Raji (cell line): ENCODE measurements at regions not wholly inside any gene's neighbourhood (a gene's known extent, or its start where the extent isn't known, plus 50 kb on each side); places are given as distances from the start of the nearest gene placed in this dataset.

Experiments used
- POLR2A ChIP-seq: IDR thresholded peaks from 2 replicates; pipeline ENCODE4 v1.6.1; 2011; ENCODE audit warnings: low read depth, low read length, control low read depth; ENCODE audit not compliant: insufficient read depth

GRCh38 chr5:30502277-30502676 lies 691.2 kb upstream of the CDH6 start:
- no peak for TF ChIP-seq POLR2A

DNA sequence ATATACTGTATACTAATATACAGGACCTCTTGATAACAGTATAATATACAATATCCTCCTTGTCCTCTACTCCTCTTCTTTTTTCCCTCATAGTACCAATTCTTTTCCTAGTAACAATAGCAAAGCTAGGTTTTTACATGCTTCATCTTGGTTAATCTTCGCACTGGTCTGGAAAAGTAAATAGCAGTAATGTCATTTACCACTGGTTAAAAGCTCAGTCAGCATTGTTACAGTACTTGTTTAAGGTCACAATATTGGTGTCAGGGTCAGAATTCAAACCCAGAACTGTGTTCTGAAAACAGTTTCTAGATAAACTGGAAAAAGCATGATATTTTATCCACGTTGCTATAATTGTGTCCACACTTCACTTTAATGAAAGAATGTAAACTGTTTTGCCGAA lies 692.4 kb upstream of the CDH6 start:
- TF ChIP-seq POLR2A = no peak

- no peak for TF ChIP-seq POLR2A
These were observed 693.0 kb upstream of the CDH6 start for GRCh38 chr5:30500513-30500912.

- TF ChIP-seq POLR2A = no peak
These were observed 694.1 kb upstream of the CDH6 start for GRCh38 chr5:30499402-30499801.

- no peak for TF ChIP-seq POLR2A
These were observed 694.5 kb upstream of the CDH6 start for GRCh38 chr5:30498972-30499371.

- TF ChIP-seq POLR2A = no peak
These were observed 714.4 kb upstream of the CDH6 start for GRCh38 chr5:30479104-30479503.

DNA sequence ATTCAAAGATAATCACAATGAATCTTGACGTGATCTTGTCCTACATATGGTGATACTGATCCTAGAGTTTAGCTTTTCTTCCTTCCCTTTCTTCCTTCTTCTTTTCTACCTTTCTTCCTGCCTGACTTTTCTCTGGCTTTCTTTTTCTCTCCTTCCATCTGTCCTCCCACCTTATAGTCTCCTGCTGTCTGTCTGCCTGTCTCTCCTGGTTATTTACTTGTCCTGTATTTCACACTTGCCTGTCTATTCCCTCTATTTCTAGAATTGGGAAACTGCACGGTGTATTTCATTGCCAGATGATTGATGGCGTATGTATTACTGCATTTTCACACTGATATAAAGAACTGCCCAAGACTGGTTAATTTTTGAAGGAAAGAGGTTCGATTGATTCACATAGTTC lies 718.1 kb upstream of the CDH6 start:
- TF ChIP-seq POLR2A = no peak

DNA sequence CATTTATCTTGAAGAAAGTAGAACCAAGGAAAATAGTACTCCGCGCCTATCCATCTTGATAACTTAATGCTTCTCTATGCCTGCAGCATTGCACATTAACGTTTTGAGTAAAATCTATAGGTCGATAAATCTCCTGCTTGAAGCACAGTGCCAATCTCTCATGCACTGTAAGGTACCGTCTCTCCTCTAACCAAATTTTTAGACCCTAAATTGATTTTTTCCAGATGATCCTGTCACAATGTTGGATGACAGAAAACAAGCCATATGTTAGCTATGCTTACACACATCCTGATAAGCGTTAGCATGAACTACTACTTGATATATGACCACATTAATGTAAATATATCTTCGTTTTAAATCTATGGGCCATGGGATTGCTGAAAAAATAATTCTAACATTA lies 723.8 kb upstream of the CDH6 start:
- no peak for TF ChIP-seq POLR2A

- no peak for TF ChIP-seq POLR2A
These were observed 734.8 kb upstream of the CDH6 start for GRCh38 chr5:30458681-30459080.

DNA sequence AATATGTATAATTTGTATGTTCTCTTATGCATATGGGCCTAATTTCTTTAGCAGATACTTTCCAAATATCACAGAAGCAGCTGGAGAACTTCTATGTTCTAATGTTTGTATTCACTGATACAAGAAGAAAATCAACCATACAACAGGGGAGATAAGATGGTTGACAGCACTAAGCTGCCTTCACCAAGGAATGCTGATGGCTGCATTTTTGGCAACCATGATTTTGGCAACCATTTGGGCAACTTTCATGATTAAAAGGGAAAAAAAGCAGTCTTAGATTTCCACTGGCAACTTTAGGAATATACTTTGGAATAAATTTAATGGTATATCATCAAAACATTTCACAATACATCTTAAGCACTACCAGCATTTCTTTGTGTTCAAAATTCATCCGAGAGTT lies 740.3 kb upstream of the CDH6 start:
- no peak for TF ChIP-seq POLR2A

GRCh38 chr5:30450153-30450552 lies 743.3 kb upstream of the CDH6 start:
- TF ChIP-seq POLR2A = no peak

- TF ChIP-seq POLR2A = no peak
These were observed 746.1 kb upstream of the CDH6 start for GRCh38 chr5:30447431-30447830.

DNA sequence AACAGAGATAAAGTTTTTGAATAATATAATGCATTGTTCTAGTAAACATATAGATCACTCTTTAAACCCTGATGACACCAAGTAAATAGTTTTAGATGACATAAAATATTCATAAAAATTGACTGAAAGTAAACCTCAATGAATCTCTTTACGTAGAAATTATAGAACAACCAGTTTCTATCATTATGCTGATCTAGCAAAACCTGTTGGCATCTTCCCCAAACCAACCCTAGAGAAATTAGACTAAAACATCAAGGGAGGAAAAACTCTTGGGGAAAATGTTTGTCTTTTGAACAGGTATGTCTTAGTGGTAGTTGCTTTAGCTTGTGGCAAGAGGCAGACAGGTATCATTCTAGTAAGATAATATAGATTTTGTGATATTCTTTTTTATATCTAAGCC lies 747.0 kb upstream of the CDH6 start:
- TF ChIP-seq POLR2A = no peak

- TF ChIP-seq POLR2A = no peak
These were observed 754.7 kb upstream of the CDH6 start for GRCh38 chr5:30438785-30439184.

GRCh38 chr5:30436691-30437090 lies 756.8 kb upstream of the CDH6 start:
- TF ChIP-seq POLR2A = no peak

DNA sequence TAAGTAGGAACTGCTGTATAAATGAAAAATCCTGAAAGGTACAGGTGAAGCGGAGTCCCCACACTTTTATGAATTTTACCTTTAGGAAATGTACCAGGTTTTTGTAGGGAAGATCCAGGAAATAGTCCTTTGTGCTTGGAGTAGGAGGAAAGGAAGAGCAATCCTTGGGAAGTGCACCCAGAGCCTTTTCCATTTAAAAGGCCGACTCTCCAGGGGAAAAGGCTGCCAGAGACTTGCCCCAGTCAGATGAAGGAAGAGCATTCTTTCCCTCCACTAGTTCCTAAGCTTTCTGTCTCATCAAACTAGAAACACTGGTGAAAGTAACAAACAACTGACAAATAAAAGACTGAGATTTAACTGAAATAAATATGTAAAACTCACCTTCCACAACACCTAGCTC lies 779.4 kb upstream of the CDH6 start:
- no peak for TF ChIP-seq POLR2A

GRCh38 chr5:30413540-30413939 lies 779.9 kb upstream of the CDH6 start:
- TF ChIP-seq POLR2A = no peak

DNA sequence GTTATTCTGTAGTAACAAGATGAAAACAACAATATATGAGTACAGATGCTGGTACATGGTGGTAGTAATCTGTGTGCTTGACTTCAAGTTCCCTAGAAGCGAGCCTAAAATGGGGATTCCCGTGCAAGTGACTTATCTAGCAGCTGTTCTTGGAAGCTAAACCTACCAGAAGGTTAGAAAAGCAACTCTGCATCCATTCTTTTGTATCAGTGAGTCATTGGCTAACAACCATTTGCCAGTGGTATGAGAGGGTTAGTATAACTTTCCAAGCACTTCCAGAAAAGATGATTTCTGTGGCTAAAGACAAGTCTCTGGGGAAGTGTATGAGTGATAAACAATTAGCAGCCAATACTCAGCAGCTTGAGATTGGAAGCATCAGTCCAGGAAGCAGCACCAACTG lies 787.7 kb upstream of the CDH6 start:
- TF ChIP-seq POLR2A = no peak
